ENCODE measurements at regions not wholly inside any gene's neighbourhood (a gene's known extent, or its start where the extent isn't known, plus 50 kb on each side); places are given as distances from the start of the nearest gene placed in this dataset.

DNA sequence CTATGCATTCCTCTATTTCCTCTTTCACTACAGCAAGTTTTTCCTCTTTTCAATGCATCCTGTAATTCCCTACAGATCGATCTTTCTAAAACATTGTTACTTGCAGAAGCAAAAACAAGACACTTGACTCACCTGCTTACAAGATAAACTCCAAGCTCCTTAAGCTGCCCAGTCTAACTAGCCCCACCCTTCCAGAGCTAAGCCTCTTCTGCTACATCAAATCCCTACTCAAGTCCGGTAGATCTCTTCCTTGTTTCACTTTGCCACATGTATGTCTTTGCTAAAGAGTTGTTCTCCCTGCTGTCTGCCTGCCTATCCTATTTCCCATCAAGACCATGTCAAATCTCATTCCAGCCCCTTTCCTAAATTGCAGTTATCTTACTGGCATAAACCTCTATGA, 724.8 kb downstream of the C12orf50 start:
- no peak for DNase-seq
- Mint-ChIP-seq H3K4me3 (ENCODE audit: unreplicated experiment) (no peak overlapping the region), H3K9me3 (ENCODE audit: unreplicated experiment) (no peaks in the 10 kb centered on the region), H3K36me3 (ENCODE audit: unreplicated experiment) (no peaks in the 10 kb centered on the region), H3K27ac (ENCODE audit: unreplicated experiment) (no peak overlapping the region), H3K27me3 (ENCODE audit: unreplicated experiment) (no peaks in the 10 kb centered on the region), H3K4me1 (ENCODE audit: low read depth, unreplicated experiment) (no peaks in the 10 kb centered on the region)
- TF ChIP-seq, protein P1, sequence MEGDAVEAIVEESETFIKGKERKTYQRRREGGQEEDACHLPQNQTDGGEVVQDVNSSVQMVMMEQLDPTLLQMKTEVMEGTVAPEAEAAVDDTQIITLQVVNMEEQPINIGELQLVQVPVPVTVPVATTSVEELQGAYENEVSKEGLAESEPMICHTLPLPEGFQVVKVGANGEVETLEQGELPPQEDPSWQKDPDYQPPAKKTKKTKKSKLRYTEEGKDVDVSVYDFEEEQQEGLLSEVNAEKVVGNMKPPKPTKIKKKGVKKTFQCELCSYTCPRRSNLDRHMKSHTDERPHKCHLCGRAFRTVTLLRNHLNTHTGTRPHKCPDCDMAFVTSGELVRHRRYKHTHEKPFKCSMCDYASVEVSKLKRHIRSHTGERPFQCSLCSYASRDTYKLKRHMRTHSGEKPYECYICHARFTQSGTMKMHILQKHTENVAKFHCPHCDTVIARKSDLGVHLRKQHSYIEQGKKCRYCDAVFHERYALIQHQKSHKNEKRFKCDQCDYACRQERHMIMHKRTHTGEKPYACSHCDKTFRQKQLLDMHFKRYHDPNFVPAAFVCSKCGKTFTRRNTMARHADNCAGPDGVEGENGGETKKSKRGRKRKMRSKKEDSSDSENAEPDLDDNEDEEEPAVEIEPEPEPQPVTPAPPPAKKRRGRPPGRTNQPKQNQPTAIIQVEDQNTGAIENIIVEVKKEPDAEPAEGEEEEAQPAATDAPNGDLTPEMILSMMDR (IDR thresholded peaks at IDR 0.05; ENCODE audit: partially characterized antibody, unreplicated experiment): no peak

DNA sequence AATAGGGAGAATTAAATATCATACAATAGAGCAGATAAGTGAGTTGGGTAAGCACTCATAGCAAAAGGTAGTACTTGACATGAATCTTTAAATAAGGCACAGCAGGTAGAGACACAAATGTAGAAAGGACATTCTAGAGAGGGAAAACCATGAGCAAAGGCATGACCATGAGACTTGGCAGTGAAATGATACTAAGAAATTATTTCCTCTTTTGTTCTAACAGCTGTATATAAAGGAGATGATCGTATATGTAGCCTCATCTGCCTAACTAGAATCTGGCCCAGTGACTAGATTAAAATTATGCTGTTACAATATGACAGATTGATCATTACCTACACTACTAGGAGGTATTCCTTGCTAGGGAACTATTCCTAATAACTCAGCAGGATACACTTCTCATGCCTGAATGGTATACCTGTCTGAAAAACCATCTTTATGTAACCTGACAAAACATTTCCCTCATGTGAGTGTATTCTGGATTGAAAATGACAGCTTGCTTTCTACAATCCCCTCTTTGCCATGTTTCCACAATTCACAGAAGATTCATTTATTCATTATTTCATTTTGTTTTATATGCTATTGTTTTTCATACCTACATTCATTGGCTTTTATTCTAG, 725.7 kb downstream of the C12orf50 start:
- DNase-seq: no peak
- no peaks in the 10 kb centered on the region for H3K27me3 Mint-ChIP-seq (ENCODE audit: unreplicated experiment)
- no peak overlapping the region for H3K27ac Mint-ChIP-seq (ENCODE audit: unreplicated experiment)
- H3K9me3 Mint-ChIP-seq (ENCODE audit: unreplicated experiment): no peaks in the 10 kb centered on the region
- no peak overlapping the region for H3K4me3 Mint-ChIP-seq (ENCODE audit: unreplicated experiment)
- TF ChIP-seq, protein P1 (IDR thresholded peaks at IDR 0.05; ENCODE audit: partially characterized antibody, unreplicated experiment): no peak
- no peaks in the 10 kb centered on the region for H3K36me3 Mint-ChIP-seq (ENCODE audit: unreplicated experiment)
- H3K4me1 Mint-ChIP-seq (ENCODE audit: low read depth, unreplicated experiment): no peaks in the 10 kb centered on the region

DNA sequence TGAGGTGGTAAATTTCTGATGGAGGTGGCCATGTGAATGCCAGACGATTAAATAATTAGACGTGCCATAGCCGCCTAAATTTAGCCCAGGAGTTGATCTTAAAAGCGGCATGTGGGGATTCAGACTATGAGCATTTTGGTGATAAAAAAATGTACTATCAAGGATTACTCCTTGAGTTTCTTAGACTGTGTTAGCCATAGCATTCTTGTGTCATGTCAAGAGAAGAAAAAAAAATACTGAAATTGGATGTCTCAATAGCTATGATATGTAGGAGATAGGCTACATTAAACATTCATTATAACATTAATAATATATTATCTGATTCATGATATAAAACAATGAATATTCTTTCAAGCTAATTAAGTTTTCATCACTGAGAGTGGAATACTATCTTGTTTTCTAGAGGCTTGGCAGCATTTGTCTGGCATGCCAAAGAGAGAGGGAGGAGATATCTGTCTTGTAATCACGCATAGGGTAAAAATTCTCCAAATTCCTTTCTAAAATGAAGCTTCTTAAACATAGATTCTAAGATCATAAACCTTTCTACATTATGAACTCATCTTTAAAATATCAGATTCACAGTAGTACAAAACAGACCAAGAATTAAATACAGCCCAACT, 727.0 kb downstream of the C12orf50 start:
- H3K36me3 Mint-ChIP-seq (ENCODE audit: unreplicated experiment): no peaks in the 10 kb centered on the region
- H3K9me3 Mint-ChIP-seq (ENCODE audit: unreplicated experiment): no peaks in the 10 kb centered on the region
- no peaks in the 10 kb centered on the region for H3K27me3 Mint-ChIP-seq (ENCODE audit: unreplicated experiment)
- TF ChIP-seq, protein P1 (IDR thresholded peaks at IDR 0.05; ENCODE audit: partially characterized antibody, unreplicated experiment): no peak
- H3K4me1 Mint-ChIP-seq (ENCODE audit: low read depth, unreplicated experiment): no peaks in the 10 kb centered on the region
- no peak for DNase-seq
- no peak overlapping the region for H3K4me3 Mint-ChIP-seq (ENCODE audit: unreplicated experiment)
- no peak overlapping the region for H3K27ac Mint-ChIP-seq (ENCODE audit: unreplicated experiment)

DNA sequence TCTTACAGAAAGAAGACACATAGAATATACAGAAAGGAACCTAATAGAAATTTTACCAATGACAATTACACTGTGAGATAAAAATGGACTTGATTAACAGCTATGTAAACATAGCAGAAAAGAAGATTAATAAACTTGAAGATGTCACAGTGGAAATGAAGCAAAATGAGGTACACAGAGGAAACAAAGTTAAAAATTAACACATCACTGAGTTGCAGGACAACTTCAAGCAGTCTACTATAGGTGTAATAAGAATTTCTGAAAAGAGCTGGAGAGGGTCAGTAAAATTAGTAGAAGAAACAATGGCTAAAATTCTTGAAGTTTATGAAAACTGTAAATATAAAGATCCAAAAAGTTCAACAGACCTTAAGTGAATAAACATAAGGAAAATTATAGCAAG, 738.7 kb downstream of the C12orf50 start:
- Mint-ChIP-seq H3K4me1 (ENCODE audit: low read depth, unreplicated experiment) (no peaks in the 10 kb centered on the region), H3K9me3 (ENCODE audit: unreplicated experiment) (peaks cover 2% of the 10 kb centered on the region), H3K27me3 (ENCODE audit: unreplicated experiment) (no peaks in the 10 kb centered on the region), H3K4me3 (ENCODE audit: unreplicated experiment) (no peak overlapping the region), H3K36me3 (ENCODE audit: unreplicated experiment) (no peaks in the 10 kb centered on the region), H3K27ac (ENCODE audit: unreplicated experiment) (no peak overlapping the region)
- DNase-seq: no peak
- TF ChIP-seq, protein P1 (IDR thresholded peaks at IDR 0.05; ENCODE audit: partially characterized antibody, unreplicated experiment): no peak

DNA sequence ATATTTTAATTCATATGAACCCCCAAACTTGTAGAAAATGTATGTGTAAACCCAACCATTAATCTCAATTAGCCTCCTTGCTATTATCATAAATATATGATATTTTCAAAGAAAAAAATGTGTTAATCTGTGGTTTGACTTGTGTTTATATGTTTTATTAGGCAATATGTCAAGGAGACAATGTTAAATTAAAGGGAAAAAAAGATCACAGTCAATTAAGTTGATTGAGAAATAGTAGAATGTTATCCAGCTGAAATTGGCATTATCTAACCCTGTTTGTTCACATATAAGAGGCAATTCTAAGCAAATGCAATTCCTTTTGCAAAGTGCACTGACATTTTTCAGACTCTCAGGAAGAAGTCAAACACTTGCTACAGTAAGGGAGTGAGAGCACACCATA, 745.3 kb downstream of the C12orf50 start:
- H3K4me3 Mint-ChIP-seq (ENCODE audit: unreplicated experiment): no peak overlapping the region
- peaks cover 2% of the 10 kb centered on the region for H3K27me3 Mint-ChIP-seq (ENCODE audit: unreplicated experiment)
- no peak for DNase-seq
- TF ChIP-seq, protein P1 (IDR thresholded peaks at IDR 0.05; ENCODE audit: partially characterized antibody, unreplicated experiment): no peak
- no peak overlapping the region for H3K27ac Mint-ChIP-seq (ENCODE audit: unreplicated experiment)
- H3K4me1 Mint-ChIP-seq (ENCODE audit: low read depth, unreplicated experiment): peaks cover 5% of the 10 kb centered on the region
- H3K36me3 Mint-ChIP-seq (ENCODE audit: unreplicated experiment): no peaks in the 10 kb centered on the region
- no peaks in the 10 kb centered on the region for H3K9me3 Mint-ChIP-seq (ENCODE audit: unreplicated experiment)

Data from glutamatergic neuron (in vitro differentiated cells).